SU-DHL-6 (cell line): ENCODE measurements at regions not wholly inside any gene's neighbourhood (a gene's known extent, or its start where the extent isn't known, plus 50 kb on each side); places are given as distances from the start of the nearest gene placed in this dataset.

Experiments
- CTCF ChIP-seq: fragments of 200-600 bp; sonication (generic); IDR thresholded peaks from one replicate; pipeline ENCODE4 v1.5.1; 2017; ENCODE audit warnings: antibody characterized with exemption, mild to moderate bottlenecking, low read length, moderate library complexity; ENCODE audit not compliant: insufficient read depth, poor library complexity, severe bottlenecking
- EZH2phosphoT487 ChIP-seq: fragments of 200-600 bp; sonication (generic), shearing (Covaris generic); conservative IDR thresholded peaks from 2 replicates; pipeline ENCODE4 v1.6.1; 2018; ENCODE audit warnings: mild to moderate bottlenecking, antibody characterized with exemption, low read length, moderate library complexity, mixed read lengths

GRCh38 chr10:6796231-6796630 lies 216.2 kb upstream of the PRKCQ start:
- TF ChIP-seq CTCF (no peak), EZH2phosphoT487 (no peak)
